ENCODE measurements at regions not wholly inside any gene's neighbourhood (a gene's known extent, or its start where the extent isn't known, plus 50 kb on each side); places are given as distances from the start of the nearest gene placed in this dataset.

GRCh38 chr2:67660871-67661270, 263.7 kb downstream of the ETAA1 start:
- H3K27ac ChIP-seq, result no peak overlapping the region

DNA sequence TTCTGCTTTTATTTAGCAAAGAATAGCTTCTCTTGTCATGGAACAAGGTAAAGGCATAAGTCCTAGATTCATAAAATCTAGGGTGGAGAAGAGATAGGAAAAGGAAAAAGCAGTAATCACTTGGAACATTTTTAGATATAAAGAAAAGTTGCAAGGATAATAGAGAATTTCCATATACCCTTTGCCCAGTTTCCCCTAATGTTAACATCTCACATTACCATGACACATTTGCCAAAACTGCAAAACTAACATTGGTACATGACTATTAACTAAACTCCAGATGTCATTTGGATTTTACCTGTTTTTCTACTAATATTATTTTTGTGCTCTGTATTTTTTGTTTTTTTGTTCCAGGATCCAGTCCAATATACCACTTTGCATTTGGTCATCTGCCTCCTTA, 265.1 kb downstream of the ETAA1 start:
- peaks cover 0 to 6% (median 0%) of the 10 kb centered on the region in 3 donors for H3K9me3 ChIP-seq (replicated peaks in 1 of 3)
- no peak overlapping the region for H3K27ac ChIP-seq
- TF ChIP-seq POLR2A (IDR thresholded peaks at IDR 0.05), result no peak
- no peak for TF ChIP-seq CTCF (IDR thresholded peaks at IDR 0.05)
- intact Hi-C loops (cut with DNase I), result no loop called here
- H3K36me3 ChIP-seq (replicated peaks in 1 of 2), result no peaks in the 10 kb centered on the region
- DNase-seq, result no peak
- no peak overlapping the region for H3K4me3 ChIP-seq
- no peaks in the 10 kb centered on the region for H3K27me3 ChIP-seq
- peaks cover 0 to 4% of the 10 kb centered on the region in 2 donors for H3K4me1 ChIP-seq (replicated peaks in 1 of 2)

More at GRCh38 chr2:67660871-67661270, 263.7 kb downstream of the ETAA1 start:
- no peak for DNase-seq
- intact Hi-C loops (cut with DNase I), result no loop called here
- TF ChIP-seq CTCF (IDR thresholded peaks at IDR 0.05) (no peak), POLR2A (IDR thresholded peaks at IDR 0.05) (no peak)
- Histone ChIP-seq H3K9me3 (replicated peaks in 1 of 3) (peaks cover 0 to 6% (median 0%) of the 10 kb centered on the region in 3 donors), H3K4me3 (no peak overlapping the region), H3K4me1 (replicated peaks in 1 of 2) (no peaks in the 10 kb centered on the region), H3K36me3 (replicated peaks in 1 of 2) (no peaks in the 10 kb centered on the region), H3K27me3 (no peaks in the 10 kb centered on the region)

GRCh38 chr2:67663776-67664175, 266.6 kb downstream of the ETAA1 start:
- no peak overlapping the region for H3K4me3 ChIP-seq
- H3K27me3 ChIP-seq, result no peaks in the 10 kb centered on the region
- intact Hi-C loops (cut with DNase I), result no loop called here
- peaks cover 0 to 6% (median 0%) of the 10 kb centered on the region in 3 donors for H3K9me3 ChIP-seq (replicated peaks in 1 of 3)
- H3K27ac ChIP-seq, result no peak overlapping the region
- peaks cover 0 to 11% of the 10 kb centered on the region in 2 donors for H3K4me1 ChIP-seq (replicated peaks in 1 of 2)
- TF ChIP-seq POLR2A (IDR thresholded peaks at IDR 0.05) (no peak), CTCF (IDR thresholded peaks at IDR 0.05) (no peak)
- no peak for DNase-seq
- 78 to 100% (median 87%) methylated on average over 2 of the region's 2 CpGs for WGBS, 4 donors
- no peaks in the 10 kb centered on the region for H3K36me3 ChIP-seq (replicated peaks in 1 of 2)

DNA sequence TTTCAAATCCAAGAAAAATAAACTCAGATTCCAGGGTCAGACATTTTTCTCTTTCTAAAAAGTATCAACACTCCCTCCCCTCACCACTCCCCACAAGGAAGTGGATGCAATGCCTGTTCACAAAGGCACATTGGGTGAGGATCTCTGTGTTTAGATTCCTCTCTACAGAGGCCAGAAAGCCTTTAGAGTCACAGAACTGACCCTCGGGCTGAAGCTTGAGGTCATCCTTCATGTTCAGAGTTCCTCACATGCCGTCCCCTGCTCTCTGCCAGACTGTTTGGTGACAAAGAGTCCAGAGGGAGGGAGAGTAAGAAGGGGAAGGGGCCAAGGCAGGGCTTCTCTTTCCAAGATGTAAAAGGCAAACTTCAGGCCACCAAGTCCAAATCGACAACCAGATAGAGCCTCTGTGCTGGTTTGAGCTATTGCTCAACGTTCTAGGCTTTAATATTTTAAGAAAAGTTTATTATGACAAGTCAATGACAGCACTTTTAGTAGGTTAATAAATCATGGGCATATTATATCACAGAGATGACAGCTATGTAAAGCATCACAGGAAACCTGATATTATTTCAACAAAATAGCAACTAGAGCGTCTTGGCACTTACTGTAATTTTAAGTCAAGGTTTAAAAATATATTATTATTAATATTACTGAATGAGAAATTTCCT, 269.4 kb downstream of the ETAA1 start:
- DNase-seq, result peak in 5 of 7 donors; percentile 21 to 77 (median 40)

More for the DNA sequence above, 269.4 kb downstream of the ETAA1 start:
- intact Hi-C loops (cut with DNase I), result no loop called here
- Histone ChIP-seq H3K4me1 (replicated peaks in 1 of 2) (peaks cover 0 to 11% of the 10 kb centered on the region in 2 donors), H3K36me3 (replicated peaks in 1 of 2) (no peaks in the 10 kb centered on the region), H3K9me3 (replicated peaks in 1 of 3) (no peaks in the 10 kb centered on the region), H3K27ac (peak overlapping the region in 1 of 5 donors; percentile 43), H3K27me3 (no peaks in the 10 kb centered on the region), H3K4me3 (no peak overlapping the region)
- TF ChIP-seq POLR2A (IDR thresholded peaks at IDR 0.05) (no peak), CTCF (IDR thresholded peaks at IDR 0.05) (no peak)
- WGBS, 4 donors, result 32 to 53% (median 47%) methylated on average over 4 to 5 of the region's 5 CpGs

Data from adrenal gland (tissue), 9 donors.